Esophagus squamous epithelium (tissue), 4 donors: ENCODE measurements at regions not wholly inside any gene's neighbourhood (a gene's known extent, or its start where the extent isn't known, plus 50 kb on each side); places are given as distances from the start of the nearest gene placed in this dataset.

Experiments used
- POLR2A ChIP-seq, 4 donors: fragments of 450-650 bp; IDR thresholded peaks; one replicate each; pipeline ENCODE4 v1.6.1; 2017; ENCODE audit warnings: antibody characterized with exemption in 4 of 4, mild to moderate bottlenecking in 4 of 4, moderate library complexity in 3 of 4
- TF ChIP-seq, protein P1 (sequence below), 6 experiments: fragments of 450-650 bp in 4 of 6; fragments of 200-600 bp in 2 of 6; sonication (generic) in 2 of 6; IDR thresholded peaks; one replicate each; pipeline ENCODE4 v1.5.1; 2016 to 2019; ENCODE audit warnings: antibody characterized with exemption in 6 of 6, mild to moderate bottlenecking in 4 of 6, moderate library complexity in 4 of 6

DNA sequence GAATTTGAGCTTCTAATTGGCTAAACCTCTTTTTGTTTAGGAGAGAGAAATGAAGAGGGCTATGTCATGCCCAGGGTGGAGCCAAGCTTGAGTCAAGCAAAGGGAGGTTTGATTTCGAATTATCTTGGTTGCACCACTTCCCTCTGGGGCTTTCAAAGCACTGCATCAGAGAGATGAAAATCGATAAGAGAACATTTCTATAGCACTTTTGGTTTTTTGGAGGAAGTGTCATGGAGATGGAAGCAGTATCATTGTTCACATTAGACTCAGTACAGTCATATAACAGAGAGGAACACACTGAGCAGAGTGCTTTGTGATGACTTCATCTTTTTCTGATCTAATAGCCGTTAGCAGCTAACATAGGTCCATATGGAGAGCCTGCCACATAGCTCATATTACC lies 120.3 kb upstream of the UXS1 start:
- TF ChIP-seq, protein P1, sequence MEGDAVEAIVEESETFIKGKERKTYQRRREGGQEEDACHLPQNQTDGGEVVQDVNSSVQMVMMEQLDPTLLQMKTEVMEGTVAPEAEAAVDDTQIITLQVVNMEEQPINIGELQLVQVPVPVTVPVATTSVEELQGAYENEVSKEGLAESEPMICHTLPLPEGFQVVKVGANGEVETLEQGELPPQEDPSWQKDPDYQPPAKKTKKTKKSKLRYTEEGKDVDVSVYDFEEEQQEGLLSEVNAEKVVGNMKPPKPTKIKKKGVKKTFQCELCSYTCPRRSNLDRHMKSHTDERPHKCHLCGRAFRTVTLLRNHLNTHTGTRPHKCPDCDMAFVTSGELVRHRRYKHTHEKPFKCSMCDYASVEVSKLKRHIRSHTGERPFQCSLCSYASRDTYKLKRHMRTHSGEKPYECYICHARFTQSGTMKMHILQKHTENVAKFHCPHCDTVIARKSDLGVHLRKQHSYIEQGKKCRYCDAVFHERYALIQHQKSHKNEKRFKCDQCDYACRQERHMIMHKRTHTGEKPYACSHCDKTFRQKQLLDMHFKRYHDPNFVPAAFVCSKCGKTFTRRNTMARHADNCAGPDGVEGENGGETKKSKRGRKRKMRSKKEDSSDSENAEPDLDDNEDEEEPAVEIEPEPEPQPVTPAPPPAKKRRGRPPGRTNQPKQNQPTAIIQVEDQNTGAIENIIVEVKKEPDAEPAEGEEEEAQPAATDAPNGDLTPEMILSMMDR (IDR thresholded peaks at IDR 0.05) = no peak
- TF ChIP-seq POLR2A (IDR thresholded peaks at IDR 0.05) = no peak
